ENCODE measurements at regions not wholly inside any gene's neighbourhood (a gene's known extent, or its start where the extent isn't known, plus 50 kb on each side); places are given as distances from the start of the nearest gene placed in this dataset.

GRCh38 chr11:112355726-112356125 lies 95.1 kb upstream of the PLET1 start:
- no peak overlapping the region for H3K4me3 ChIP-seq
- peak; percentile 74 to 80 for ATAC-seq
- H3K9me3 ChIP-seq: no peaks in the 10 kb centered on the region
- H3K36me3 ChIP-seq: no peaks in the 10 kb centered on the region
- H3K27ac ChIP-seq: no peak overlapping the region
- TF ChIP-seq CTCF (IDR thresholded peaks at IDR 0.05): peak; percentile 19
- peak; percentile 56 for DNase-seq
- H3K4me1 ChIP-seq: peaks cover 4% of the 10 kb centered on the region
- H3K27me3 ChIP-seq (ENCODE audit: low read depth): no peaks in the 10 kb centered on the region
- intact Hi-C loops (cut with DNase I): no loop called here

GRCh38 chr11:112357488-112357887 lies 96.8 kb upstream of the PLET1 start:
- TF ChIP-seq CTCF (IDR thresholded peaks at IDR 0.05): no peak
- ATAC-seq: no peak
- Histone ChIP-seq H3K4me3 (no peak overlapping the region), H3K27me3 (ENCODE audit: low read depth) (no peaks in the 10 kb centered on the region), H3K27ac (no peak overlapping the region), H3K4me1 (peaks cover 4% of the 10 kb centered on the region), H3K9me3 (no peaks in the 10 kb centered on the region), H3K36me3 (no peaks in the 10 kb centered on the region)
- intact Hi-C loops (cut with DNase I): no loop called here
- no peak for DNase-seq

GRCh38 chr11:112361396-112361795 lies 100.7 kb upstream of the PLET1 start:
- no peak for TF ChIP-seq CTCF (IDR thresholded peaks at IDR 0.05)

GRCh38 chr11:112363527-112363926 lies 102.9 kb upstream of the PLET1 start:
- Histone ChIP-seq H3K27me3 (ENCODE audit: low read depth) (no peaks in the 10 kb centered on the region), H3K27ac (no peak overlapping the region), H3K4me1 (no peaks in the 10 kb centered on the region), H3K36me3 (no peaks in the 10 kb centered on the region), H3K9me3 (no peaks in the 10 kb centered on the region), H3K4me3 (no peak overlapping the region)
- TF ChIP-seq CTCF (IDR thresholded peaks at IDR 0.05): no peak
- intact Hi-C loops (cut with DNase I): no loop called here
- DNase-seq (no peak), ATAC-seq (no peak)

More at GRCh38 chr11:112361396-112361795, 100.7 kb upstream of the PLET1 start:
- no peak overlapping the region for H3K27ac ChIP-seq
- intact Hi-C loops (cut with DNase I): no loop called here
- H3K9me3 ChIP-seq: no peaks in the 10 kb centered on the region
- DNase-seq (no peak), ATAC-seq (no peak)
- H3K27me3 ChIP-seq (ENCODE audit: low read depth): no peaks in the 10 kb centered on the region
- no peaks in the 10 kb centered on the region for H3K36me3 ChIP-seq
- no peaks in the 10 kb centered on the region for H3K4me1 ChIP-seq
- H3K4me3 ChIP-seq: no peak overlapping the region

- Histone ChIP-seq H3K36me3 (no peaks in the 10 kb centered on the region), H3K27ac (no peak overlapping the region), H3K4me1 (no peaks in the 10 kb centered on the region), H3K4me3 (no peak overlapping the region), H3K9me3 (no peaks in the 10 kb centered on the region), H3K27me3 (ENCODE audit: low read depth) (no peaks in the 10 kb centered on the region)
- intact Hi-C loops (cut with DNase I): no loop called here
- TF ChIP-seq CTCF (IDR thresholded peaks at IDR 0.05): no peak
- DNase-seq (no peak), ATAC-seq (no peak)
These were observed 104.4 kb upstream of the PLET1 start for GRCh38 chr11:112364962-112365481.

GRCh38 chr11:112366012-112366411 lies 105.4 kb upstream of the PLET1 start:
- ATAC-seq (no peak), DNase-seq (no peak)
- TF ChIP-seq CTCF (IDR thresholded peaks at IDR 0.05): no peak
- intact Hi-C loops (cut with DNase I): no loop called here
- Histone ChIP-seq H3K4me3 (no peak overlapping the region), H3K36me3 (no peaks in the 10 kb centered on the region), H3K27ac (no peak overlapping the region), H3K27me3 (ENCODE audit: low read depth) (no peaks in the 10 kb centered on the region), H3K4me1 (no peaks in the 10 kb centered on the region), H3K9me3 (no peaks in the 10 kb centered on the region)

Measured in lower lobe of right lung (tissue), 2 donors.